DMS 273 treated with DMSO at 0.1 percent for 48 hours (cell line): ENCODE measurements at regions not wholly inside any gene's neighbourhood (a gene's known extent, or its start where the extent isn't known, plus 50 kb on each side); places are given as distances from the start of the nearest gene placed in this dataset.
A peak's percentile ranks its signal among the peaks of the same experiment; 100 is the strongest.
"Not testable (repeated sequence)": the region's sequence is repeated elsewhere in the genome, so short reads cannot be mapped to it uniquely, and the experiment has no call there.

Experiments
- DNase-seq: peaks from one replicate; lab custom pipeline; 2025; lab: John Stamatoyannopoulos, UW

DNA sequence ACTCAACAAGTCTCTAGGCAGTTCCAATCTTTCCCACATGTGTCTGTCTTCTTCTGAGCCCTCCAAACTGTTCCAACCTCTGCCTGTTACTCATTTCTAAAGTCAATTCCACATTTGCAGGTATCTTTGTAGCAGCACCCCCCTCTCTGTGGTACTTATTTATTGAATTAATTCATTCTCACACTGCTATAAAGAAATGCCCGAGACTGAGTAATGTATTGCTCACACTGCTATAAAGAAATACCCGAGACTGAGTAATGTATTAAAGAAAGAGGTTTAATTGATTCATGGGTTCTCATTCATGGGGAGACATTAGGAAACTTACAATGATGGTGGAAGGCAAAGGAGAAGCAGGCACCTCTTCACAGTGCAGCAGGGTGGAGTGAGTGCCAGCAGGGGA is 1413.8 kb downstream of the SI start:
- DNase-seq: no peak

DNA sequence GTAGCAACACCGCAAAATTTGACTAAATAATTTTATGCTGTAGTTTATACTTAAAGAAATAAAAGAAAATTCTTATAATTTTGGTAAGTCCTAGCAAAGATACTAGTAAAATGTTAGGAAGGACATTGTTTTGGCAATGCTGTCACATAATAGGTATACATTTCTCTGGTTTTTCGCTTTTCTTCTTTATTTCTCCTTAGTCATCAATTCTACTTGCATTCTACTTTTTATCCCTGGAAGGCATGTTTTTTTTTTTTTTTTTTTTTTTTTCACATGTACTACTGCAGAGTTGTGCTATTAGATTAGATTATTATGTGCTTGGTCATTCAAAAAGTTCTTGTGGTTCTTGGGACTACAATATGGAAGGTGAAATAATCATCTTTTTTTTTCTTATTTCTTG is 1421.2 kb downstream of the SI start:
- DNase-seq: no peak

GRCh38 chr3:163655021-163655420 is 1423.3 kb downstream of the SI start:
- no peak for DNase-seq

GRCh38 chr3:163644172-163644571 is 1434.1 kb downstream of the SI start:
- DNase-seq: no peak

- no peak for DNase-seq
Measured at GRCh38 chr3:163632722-163633121, 1445.6 kb downstream of the SI start.

GRCh38 chr3:163626753-163627152 is 1451.5 kb downstream of the SI start:
- DNase-seq: no peak

DNA sequence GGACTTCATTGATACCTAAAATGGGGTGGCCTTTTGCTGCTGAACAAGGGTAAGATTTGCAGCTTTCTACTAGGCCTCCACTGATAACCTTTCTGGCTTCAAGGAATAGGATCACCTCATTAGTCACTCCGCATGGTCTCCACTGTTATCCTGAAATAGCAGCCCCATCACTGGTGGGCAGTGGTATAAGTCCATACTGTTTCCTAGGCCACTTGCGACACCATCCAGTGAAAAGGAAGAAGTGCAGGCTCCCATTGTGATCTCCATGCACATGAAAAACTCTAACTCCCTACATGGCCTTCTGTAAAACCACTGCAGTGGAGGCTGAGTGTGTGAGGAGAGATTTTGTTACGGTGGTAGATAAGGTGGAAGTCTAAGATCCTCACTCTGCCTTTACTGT is 1455.9 kb downstream of the SI start:
- DNase-seq: peak; percentile 5

DNA sequence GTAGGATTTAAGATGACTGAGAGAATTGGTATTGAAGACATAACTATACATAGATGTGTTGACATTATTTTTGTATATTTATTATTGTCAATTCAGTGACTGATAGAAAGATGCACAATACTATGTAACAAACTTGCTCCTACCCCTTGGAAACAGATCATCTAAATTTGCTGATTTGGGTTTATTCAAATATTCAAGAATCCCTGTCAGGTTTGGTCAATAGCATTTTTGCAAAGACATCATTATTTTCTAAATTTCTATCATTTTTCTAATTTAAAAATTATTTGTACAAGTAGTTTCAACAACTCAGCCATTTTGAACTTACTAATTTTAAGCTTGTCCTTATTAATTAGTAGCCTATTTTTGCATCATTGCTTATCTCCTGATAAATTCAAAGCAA is 1463.4 kb downstream of the SI start:
- no peak for DNase-seq

GRCh38 chr3:163605915-163606314 is 1472.4 kb downstream of the SI start:
- DNase-seq: no peak

GRCh38 chr3:163601426-163601825 is 1476.9 kb downstream of the SI start:
- no peak for DNase-seq

DNA sequence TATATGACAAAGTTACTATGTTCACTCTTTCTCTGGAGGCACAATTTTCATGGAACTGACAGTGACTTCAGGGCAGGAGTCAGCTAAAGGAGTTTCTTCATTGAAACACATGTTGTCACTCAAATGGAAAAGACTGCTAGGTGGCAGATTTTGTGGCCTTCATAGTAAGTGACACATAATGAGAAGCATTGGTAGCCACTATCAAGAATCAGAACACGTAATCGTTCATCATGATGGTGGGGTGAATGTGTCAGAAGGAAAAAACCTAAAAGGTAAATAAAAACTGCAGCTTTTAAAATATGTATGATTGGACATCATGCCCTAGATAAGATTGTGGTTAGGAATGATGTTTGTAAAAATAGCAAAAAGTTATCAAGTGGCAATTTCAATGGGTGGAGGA is 1491.0 kb downstream of the SI start:
- no peak for DNase-seq

GRCh38 chr3:163582967-163583366 is 1495.3 kb downstream of the SI start:
- no peak for DNase-seq

- no peak for DNase-seq
Measured at GRCh38 chr3:163577271-163577670, 1501.0 kb downstream of the SI start.

- no peak for DNase-seq
Measured at GRCh38 chr3:163576314-163576713, 1502.0 kb downstream of the SI start.

DNA sequence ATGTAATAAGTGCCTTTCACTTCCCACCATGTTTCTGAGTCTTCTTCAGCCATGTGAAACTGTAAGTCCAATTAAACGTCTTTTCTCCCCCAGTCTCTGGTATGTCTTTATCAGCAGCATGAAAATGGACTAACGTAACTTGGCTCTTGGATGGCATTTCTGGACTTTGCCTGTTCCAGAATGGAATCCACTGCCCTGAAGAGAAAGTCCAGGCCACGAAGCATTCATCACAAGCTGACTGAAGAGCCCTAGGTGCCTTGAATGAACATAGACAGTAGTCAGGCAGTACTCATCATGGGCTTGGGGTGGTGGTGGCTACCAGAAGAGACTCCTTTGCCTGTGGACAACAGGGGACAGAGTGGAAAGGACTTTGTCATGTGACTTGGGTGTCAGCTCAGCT is 1505.0 kb downstream of the SI start:
- DNase-seq: no peak

GRCh38 chr3:163572856-163573255 is 1505.4 kb downstream of the SI start:
- DNase-seq: no peak

GRCh38 chr3:163563485-163563884 is 1514.8 kb downstream of the SI start:
- no peak for DNase-seq

DNA sequence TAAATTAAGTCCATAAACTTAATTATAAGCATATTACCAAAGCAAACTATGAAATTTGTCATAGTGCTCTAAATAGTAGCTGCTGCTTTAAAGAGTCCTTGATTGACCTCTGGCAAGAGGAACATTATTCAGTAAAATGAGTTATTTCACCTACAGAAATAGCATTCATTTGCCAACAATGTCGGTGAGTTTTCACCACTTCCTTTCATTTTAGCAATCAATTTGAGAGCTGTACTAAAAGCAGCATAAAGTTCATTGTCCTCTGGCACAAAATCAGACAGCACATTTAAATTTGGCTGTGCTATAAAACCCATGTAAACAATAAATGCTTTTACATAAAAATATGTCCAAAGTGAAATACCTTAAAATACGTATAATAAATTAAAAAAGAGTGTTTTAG is 1515.7 kb downstream of the SI start:
- no peak for DNase-seq

DNA sequence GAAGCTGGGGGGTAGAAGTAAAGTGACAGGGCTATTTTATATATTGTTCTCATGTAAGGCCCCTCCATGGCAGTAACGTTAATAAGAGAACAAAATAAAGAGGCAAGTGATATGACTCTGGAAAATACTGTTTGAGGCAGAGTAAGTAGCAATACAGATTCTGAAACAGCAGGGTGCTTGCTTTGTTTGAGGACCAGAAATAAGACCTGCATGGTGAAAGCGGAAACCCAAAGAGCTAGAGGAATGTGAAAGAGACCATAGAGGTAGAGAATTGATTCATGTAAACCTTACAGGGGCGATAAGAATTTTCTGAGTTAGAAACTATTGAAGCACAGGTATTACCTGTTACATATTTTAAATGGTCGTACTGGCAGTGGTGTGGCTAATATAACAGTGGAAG is 1517.1 kb downstream of the SI start:
- DNase-seq: no peak

- DNase-seq: no peak
Measured at GRCh38 chr3:163560459-163560858, 1517.8 kb downstream of the SI start.

- no peak for DNase-seq
Measured at GRCh38 chr3:163556813-163557523, 1521.3 kb downstream of the SI start.

DNA sequence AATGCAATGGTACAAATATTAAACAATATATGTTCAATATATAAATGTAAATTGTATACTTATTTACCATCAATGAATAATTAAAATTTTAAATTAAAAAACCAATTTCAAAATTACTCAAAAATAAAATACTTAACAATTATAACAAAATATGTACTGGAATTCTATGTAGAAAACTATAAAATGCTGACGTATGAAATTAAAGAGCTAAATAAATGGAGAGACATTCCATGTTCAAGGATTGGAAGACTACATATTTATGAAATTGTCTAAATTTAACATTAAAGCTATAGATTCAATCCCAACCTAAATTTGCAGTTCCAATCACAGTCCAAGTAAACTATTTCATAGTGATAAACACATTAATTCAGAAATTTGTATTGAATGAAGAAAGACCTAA is 1522.4 kb downstream of the SI start:
- DNase-seq: no peak

- no peak for DNase-seq
Measured at GRCh38 chr3:163552659-163552966, 1525.7 kb downstream of the SI start.

DNA sequence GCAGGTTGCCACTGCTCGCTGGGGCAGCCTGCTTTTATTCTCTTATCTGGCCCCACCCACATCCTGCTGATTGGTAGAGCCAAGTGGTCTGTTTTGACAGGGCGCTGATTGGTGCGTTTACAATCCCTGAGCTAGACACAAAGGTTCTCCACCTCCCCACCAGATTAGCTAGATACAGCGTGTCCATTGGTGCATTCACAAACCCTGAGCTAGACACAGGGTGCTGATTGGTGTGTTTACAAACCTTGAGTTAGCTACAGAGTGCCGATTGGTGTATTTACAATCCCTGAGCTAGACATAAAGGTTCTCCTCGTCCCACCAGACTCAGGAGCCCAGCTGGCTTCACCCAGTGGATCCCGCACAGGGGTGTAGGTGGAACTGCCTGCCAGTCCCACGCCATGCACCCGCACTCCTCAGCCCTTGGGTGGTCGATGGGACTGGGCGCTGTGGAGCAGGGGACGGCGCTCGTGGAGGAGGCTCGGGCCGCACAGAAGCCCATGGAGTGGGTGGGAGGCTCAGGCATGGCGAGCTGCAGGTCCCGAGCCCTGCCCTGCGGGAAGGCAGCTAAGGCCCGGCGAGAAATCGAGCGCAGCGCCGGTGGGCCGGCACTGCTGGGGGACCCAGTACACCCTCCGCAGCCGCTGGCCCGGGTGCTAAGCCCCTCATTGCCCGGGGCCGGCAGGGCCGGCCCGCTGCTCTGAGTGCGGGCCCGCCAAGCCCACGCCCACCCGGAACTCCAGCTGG is 1526.2 kb downstream of the SI start:
- DNase-seq: not testable (repeated sequence)
